H54 (cell line): ENCODE measurements at regions not wholly inside any gene's neighbourhood (a gene's known extent, or its start where the extent isn't known, plus 50 kb on each side); places are given as distances from the start of the nearest gene placed in this dataset.
A peak's percentile ranks its signal among the peaks of the same experiment; 100 is the strongest.

ENCODE experiments used
- DNase-seq: peaks from one replicate; pipeline ENCODE4 v3.0.0; 2011; ENCODE audit warnings: low spot score, mixed read lengths; ENCODE audit not compliant: insufficient read length
- FAIRE-seq: peaks from 3 replicates; lab custom pipeline; 2011; peaks lifted over from hg19 to GRCh38; lab: Jason Lieb, UNC
- POLR2A ChIP-seq: IDR thresholded peaks from 2 replicates; pipeline ENCODE4 v1.6.1; 2011; ENCODE audit warnings: low read depth, mild to moderate bottlenecking, low read length

DNA sequence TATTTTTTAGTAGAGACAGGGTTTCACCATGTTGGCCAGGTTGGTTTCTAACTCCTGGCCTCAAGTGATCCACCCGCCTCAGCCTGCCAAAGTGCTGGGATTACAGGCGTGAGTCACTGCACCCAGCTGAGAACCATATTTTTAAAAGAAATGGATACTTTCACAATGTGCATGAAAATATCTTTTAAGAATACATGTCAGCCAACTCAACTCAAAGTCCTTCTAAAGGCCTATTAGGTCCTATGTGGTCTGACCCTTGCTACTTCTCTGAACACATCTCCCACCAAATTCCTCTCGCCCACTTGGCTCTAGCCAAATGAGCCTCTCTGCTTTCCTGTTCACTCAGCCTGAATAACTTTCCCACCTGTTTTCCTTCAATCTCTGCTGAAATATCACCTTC lies 119.6 kb downstream of the MTX2 start:
- peak; percentile 38 for FAIRE-seq
- no peak for DNase-seq
- TF ChIP-seq POLR2A, result no peak

DNA sequence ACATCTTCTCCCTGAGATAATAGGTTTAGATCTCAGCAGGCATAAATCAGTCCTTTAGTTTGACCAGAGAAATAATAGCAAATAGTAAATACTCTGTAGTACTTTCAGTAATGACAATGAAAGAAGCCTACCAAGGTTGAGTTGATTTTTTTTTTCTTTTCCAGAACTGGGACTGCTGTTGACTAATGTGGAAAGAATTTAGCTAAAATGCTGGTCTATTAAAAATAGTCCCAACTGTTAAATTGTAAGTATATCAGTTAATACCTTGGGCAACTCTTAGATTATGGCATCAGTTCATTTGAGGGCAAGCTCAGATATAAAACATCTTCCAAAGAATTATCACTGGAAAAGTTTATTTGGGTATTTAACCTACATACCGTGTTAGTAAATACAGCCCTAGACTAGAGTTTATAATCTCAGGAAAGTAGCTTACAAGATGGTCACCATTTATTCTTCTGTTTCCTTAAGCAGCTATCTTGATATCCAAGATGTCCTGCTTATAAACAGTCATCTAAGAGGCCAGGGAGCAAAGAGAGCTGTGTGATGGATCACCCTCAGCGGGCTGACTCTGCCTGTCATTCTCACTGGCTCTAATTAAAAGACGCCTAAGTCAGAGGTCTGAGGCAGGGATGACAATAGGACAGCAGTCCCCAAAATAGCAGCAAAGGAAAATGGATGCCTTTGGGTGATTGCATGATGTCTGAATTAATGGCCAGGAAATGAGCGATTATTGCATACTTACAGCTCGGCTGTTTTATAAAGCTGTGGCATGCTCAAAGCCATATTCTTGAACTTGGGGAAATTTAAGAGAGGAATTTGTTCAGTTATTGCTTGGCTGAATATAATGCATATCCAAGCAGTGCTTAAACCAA lies 121.3 kb downstream of the MTX2 start:
- DNase-seq, result no peak
- no peak for FAIRE-seq
- TF ChIP-seq POLR2A, result no peak

DNA sequence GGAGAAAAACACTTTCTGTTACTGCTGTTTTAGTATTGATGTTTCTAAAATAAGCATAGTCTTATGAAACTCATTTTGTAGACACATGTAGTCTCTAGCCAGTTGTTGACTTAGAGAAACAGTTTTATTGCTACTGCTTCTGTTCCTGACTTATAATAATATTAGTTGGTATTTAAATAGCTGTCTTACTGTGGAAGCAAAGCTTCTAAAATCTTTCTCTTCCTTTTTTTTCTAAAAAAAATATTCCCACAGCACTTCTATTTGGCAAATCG lies 121.8 kb downstream of the MTX2 start:
- no peak for TF ChIP-seq POLR2A
- DNase-seq, result no peak
- no peak for FAIRE-seq

DNA sequence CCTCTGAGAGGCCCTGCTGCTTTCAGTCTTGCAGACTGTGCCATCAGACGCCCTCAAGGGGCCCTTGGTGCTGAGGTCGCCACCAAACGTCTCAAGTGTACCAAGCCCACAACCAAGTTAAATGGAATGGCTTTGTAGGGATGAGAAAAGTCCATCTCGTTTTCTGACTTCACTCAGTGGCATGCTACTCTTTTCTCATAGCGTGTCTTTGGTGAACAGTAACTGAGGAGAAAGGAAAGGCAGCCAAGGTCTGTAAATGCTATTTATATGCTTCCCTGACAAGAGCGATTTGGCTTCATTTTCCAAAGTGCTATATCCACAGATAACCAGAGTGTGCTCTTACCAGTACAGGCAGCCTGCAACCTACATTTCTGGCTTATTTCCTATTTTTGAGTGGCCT lies 123.0 kb downstream of the MTX2 start:
- TF ChIP-seq POLR2A, result no peak
- DNase-seq (no peak), FAIRE-seq (no peak)

DNA sequence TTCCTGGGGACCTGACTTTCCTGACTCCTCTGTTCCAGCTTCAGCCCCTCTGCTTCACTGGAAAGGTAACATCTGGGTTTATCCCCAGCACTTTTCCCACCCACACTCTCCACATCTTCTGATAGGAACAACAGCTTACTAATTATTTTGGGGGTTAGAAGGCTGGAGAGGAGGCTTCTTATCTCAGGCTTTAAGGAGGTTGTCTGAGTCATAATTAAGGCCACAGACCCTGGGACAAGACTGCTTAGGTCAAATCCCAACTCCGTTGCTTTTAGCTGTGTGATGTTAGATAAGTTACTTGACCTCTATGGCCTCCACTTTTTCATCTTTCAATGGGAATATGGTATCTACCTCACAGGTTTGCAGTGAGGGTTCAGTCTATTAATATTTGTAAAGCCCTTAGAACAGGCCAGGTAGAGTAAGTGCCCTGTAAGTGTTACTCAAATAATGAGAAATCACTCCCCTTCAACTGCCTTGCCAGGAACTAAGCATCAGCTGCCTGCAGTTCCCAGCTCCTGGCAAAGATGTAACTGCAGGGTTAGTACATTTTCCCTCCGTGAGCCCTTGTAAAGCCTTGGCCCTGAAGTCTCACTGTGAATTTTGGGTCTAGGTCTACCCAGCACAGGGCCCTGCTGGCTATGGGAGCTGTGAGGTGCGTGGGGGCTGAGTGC lies 123.6 kb downstream of the MTX2 start:
- DNase-seq, result no peak
- TF ChIP-seq POLR2A, result no peak
- no peak for FAIRE-seq

DNA sequence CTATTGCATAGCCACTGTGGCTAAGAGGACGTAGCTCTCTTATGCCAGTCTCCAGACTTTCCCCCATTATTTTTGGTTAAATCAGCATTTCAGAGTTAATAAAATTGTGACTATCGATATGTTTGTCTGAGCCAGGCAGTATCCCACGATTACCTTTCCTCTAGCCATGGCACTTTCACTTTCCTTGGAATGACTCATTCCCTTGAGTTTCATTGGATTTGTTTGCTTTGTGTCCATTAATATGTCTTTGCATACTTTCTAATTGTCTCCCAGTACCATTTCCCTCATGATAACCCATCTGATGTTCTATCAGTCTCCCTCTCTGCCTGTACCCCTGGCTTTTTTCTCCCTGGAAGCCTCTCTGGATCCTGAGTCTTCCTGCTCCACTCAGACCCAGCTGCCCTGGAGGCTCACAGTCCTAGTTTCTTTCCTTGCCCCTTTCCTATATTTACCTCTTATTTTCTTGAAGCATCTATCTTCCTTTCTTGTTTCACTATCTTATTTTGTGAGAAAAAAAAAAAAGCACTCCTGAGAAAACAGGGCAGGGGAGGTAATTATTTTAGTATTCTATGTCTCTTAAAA lies 126.1 kb downstream of the MTX2 start:
- FAIRE-seq (peak; percentile 79), DNase-seq (no peak)
- no peak for TF ChIP-seq POLR2A

DNA sequence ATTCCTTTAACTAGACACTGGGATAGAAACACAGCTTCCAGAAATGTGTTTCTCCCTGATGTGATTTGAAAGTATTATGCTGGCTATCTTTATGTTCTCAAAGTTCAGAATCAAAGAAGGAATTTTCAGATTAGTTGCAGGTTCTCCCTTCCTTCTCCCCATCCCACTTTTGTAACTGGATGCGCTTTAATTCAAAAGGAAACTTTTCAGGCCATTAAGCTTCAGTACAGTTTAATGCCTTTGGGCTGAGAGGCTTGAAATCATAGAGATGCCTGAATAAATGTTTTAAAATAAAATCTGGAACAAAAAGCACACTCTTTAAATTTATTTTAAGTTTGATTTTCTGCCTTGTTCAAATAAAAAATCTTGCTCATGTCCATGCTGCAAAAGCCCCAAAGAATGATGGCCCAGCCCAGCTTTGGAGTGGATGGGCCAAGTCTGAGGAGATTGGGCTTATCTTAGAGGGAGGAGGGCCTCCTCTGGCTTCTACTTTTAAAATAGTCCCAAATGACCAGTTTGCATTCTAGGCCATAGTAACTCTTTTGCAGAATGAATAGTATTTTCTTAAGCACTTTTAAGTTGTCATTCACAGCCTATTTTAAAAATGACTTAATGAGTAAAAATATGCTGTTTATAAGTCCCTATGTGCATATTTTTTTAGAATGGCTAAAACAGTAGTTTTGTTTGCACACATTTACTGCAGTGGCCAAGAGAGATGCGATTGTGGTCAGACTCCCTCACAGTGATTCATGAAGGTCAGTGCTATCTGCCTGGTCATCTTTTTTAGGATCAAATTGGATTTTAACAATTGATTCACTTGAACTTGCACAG lies 129.2 kb downstream of the MTX2 start:
- DNase-seq (no peak), FAIRE-seq (peak; percentile 83)
- TF ChIP-seq POLR2A, result no peak

DNA sequence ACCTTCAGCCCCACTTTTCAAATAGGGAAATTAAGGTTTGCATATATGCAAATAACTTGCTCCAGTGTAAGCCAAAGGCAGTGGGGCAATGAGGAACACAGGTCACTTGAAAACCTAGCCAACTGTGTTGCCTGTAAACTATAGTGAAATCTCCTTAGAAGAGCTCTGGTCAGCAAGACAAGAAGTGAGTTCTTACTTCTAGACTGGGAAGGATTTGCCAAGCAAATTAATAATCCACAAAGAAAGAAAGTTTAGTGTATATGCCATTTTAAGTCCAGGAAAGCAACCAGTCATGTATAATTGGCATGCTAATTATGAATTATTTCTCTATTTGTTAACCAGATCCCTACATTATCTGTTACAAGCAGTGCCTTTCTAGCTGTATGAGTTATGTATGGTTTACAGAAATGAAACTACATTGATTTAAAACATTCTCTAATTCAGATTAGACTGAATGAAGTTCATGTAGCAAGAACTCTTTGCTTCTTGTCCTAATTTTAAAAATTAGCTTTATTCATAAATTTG lies 129.9 kb downstream of the MTX2 start:
- peak; percentile 20 for FAIRE-seq
- no peak for TF ChIP-seq POLR2A
- no peak for DNase-seq

DNA sequence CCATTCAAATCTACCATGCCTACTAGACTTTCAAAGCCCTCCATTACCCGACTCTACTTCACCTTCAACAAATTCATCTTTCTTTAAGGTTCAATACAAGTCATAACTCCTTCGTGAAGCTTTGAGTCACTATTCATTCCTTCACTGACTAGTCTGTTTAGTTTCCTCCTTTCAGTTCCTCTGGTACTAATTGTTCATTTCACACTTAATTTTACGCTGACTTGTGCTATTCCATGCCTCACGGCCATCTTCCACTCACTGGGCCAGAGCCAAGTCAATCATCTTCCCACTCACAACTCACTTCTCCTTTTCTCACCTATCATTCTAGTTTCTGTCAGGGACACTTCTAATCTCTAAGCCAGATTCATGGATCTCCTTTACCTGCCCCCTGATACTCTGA lies 136.2 kb downstream of the MTX2 start:
- DNase-seq (no peak), FAIRE-seq (no peak)
- no peak for TF ChIP-seq POLR2A

DNA sequence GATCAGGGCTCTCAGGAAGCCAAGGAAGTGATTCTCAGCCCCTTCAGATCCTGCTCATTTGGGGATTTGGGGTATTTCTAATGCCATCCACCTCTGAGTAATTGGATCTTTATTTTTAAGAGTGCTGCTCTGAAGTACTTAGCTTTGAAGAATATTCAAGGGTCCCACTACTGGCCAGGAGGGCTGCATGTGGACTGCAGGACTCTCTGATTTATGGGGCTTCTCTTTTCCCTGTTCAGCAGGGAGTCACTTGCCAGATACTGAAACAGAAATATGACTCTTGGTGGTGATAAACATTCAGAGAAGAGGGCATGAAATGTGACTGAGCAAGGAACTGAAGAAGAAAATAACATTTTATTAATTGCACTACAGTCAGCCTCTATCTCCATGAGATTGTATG lies 138.5 kb downstream of the MTX2 start:
- no peak for TF ChIP-seq POLR2A
- FAIRE-seq (no peak), DNase-seq (no peak)

DNA sequence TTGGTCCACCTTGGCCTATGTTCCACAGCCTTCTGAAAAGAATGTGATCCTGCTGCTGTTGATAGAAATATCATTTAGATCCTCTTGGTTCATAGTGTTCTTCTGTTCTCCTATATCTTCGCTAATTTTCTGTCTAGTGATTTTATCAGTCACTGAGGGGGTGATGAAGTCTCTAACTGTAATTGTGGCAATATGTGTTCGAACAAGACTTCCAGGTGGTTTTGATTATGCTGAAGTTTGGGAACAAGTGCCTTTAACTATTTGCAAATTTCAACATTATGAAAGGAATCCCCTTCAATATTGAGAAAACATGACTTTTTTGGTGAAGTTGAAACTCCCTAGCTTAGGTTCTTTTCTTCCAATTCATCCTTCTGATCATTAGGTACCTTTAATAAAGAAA lies 140.4 kb downstream of the MTX2 start:
- TF ChIP-seq POLR2A, result no peak
- no peak for DNase-seq
- no peak for FAIRE-seq

DNA sequence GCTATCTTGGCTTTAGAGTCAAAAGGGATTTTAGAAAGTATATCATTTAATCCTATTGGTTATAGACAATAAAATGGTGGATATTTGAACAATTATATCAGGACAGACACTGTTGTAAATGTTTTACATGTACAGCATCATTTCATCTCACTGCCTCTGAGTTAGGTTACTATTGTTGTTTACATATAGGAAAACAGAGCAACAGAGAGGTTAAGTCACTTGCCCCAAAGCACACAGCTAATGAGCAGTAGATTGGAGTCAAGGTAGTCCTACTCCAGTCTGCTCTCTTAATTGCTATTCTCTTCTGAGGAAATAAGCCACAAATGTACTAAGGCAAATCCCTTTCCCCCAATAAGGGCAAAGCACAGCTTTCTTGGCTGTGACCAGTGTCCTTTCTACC lies 142.9 kb downstream of the MTX2 start:
- TF ChIP-seq POLR2A, result no peak
- FAIRE-seq, result no peak
- DNase-seq, result no peak

DNA sequence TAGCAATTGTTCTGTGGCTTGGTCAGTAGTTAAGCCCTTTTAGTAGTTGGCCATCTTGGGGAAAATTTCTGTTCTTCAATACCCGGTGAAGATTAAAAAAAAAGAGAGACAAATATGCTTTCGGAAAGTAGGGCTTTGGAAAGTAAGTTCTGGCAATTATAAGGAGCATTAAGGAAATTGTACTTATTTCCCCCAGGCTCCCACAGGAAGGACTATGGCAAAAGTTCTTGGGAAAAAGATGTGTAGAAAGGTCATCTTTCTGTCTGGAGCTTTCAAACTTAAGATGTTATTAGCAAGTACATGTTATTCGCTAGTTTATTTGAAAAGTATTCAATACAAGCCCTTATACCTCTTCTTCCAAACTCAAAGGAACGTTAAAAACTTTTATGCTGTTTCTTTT lies 144.5 kb downstream of the MTX2 start:
- FAIRE-seq (no peak), DNase-seq (no peak)
- TF ChIP-seq POLR2A, result no peak

DNA sequence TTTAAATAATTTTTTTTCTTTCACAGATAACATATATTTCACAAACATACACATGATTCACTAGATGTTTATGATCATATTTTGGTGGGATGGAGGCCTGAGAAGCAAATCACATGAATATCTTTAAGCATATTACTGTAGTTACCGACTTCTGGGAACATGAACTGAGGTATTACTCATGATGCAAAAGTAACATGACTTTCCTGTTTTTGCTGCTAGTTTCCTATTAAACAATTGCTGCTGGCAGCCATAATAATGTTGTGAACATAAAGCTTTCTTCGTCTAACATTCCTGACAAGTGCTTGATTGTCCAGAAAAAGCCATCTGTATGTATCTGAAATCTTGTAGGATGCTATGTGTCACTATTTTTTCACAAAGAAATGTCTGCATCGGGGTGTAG lies 145.4 kb downstream of the MTX2 start:
- DNase-seq (no peak), FAIRE-seq (peak; percentile 50)
- TF ChIP-seq POLR2A, result no peak
